ENCODE measurements at regions not wholly inside any gene's neighbourhood (a gene's known extent, or its start where the extent isn't known, plus 50 kb on each side); places are given as distances from the start of the nearest gene placed in this dataset.

GRCh38 chr1:94725566-94725965 is 94.6 kb upstream of the SLC44A3 start:
- TF ChIP-seq CTCF (IDR thresholded peaks at IDR 0.05): no peak
- 87 to 96% (median 93%) methylated on average over 3 of the region's 3 CpGs for WGBS, 3 donors
- DNase-seq: no peak
- no peak overlapping the region for H3K27ac ChIP-seq
- no peak for ATAC-seq
- no peaks in the 10 kb centered on the region for H3K27me3 ChIP-seq (ENCODE audit: insufficient read depth in 3 of 3, low read length in 2 of 3)
- H3K36me3 ChIP-seq (ENCODE audit: insufficient read depth in 1 of 2, low read depth in 1 of 2): no peaks in the 10 kb centered on the region
- H3K9me3 ChIP-seq: no peaks in the 10 kb centered on the region
- intact Hi-C loops (cut with DNase I): no loop called here
- no peaks in the 10 kb centered on the region for H3K4me1 ChIP-seq
- no peak overlapping the region for H3K4me3 ChIP-seq

- intact Hi-C loops (cut with DNase I): no loop called here
- no peaks in the 10 kb centered on the region for H3K9me3 ChIP-seq
- H3K27me3 ChIP-seq (ENCODE audit: insufficient read depth in 3 of 3, low read length in 2 of 3): no peaks in the 10 kb centered on the region
- no peaks in the 10 kb centered on the region for H3K4me1 ChIP-seq
- no peaks in the 10 kb centered on the region for H3K36me3 ChIP-seq (ENCODE audit: insufficient read depth in 1 of 2, low read depth in 1 of 2)
- TF ChIP-seq CTCF (IDR thresholded peaks at IDR 0.05): no peak
- H3K27ac ChIP-seq: no peak overlapping the region
- WGBS, 3 donors: 77 to 91% (median 79%) methylated on average over 6 of the region's 6 CpGs
- no peak for ATAC-seq
- H3K4me3 ChIP-seq: no peak overlapping the region
- no peak for DNase-seq
Observed at GRCh38 chr1:94723894-94724293, 96.3 kb upstream of the SLC44A3 start.

GRCh38 chr1:94723463-94723862 is 96.7 kb upstream of the SLC44A3 start:
- intact Hi-C loops (cut with DNase I): no loop called here

GRCh38 chr1:94722181-94722580 is 98.0 kb upstream of the SLC44A3 start:
- no peaks in the 10 kb centered on the region for H3K9me3 ChIP-seq
- no peaks in the 10 kb centered on the region for H3K4me1 ChIP-seq
- no peaks in the 10 kb centered on the region for H3K36me3 ChIP-seq (ENCODE audit: insufficient read depth in 1 of 2, low read depth in 1 of 2)
- DNase-seq (no peak), ATAC-seq (no peak)
- TF ChIP-seq CTCF (IDR thresholded peaks at IDR 0.05): no peak
- H3K27me3 ChIP-seq (ENCODE audit: insufficient read depth in 3 of 3, low read length in 2 of 3): no peaks in the 10 kb centered on the region
- intact Hi-C loops (cut with DNase I): no loop called here
- no peak overlapping the region for H3K27ac ChIP-seq
- no peak overlapping the region for H3K4me3 ChIP-seq
- 78 to 89% (median 86%) methylated on average over 4 of the region's 4 CpGs for WGBS, 3 donors

More at GRCh38 chr1:94723463-94723862, 96.7 kb upstream of the SLC44A3 start:
- Histone ChIP-seq H3K27me3 (ENCODE audit: insufficient read depth in 3 of 3, low read length in 2 of 3) (no peaks in the 10 kb centered on the region), H3K4me3 (no peak overlapping the region), H3K4me1 (no peaks in the 10 kb centered on the region), H3K36me3 (ENCODE audit: insufficient read depth in 1 of 2, low read depth in 1 of 2) (no peaks in the 10 kb centered on the region), H3K27ac (no peak overlapping the region), H3K9me3 (no peaks in the 10 kb centered on the region)
- WGBS, 3 donors: 63 to 83% (median 68%) methylated on average over 6 of the region's 6 CpGs
- ATAC-seq (no peak), DNase-seq (no peak)
- TF ChIP-seq CTCF (IDR thresholded peaks at IDR 0.05): no peak

GRCh38 chr1:94721240-94721639 is 98.9 kb upstream of the SLC44A3 start:
- ATAC-seq: no peak

More at GRCh38 chr1:94721240-94721639, 98.9 kb upstream of the SLC44A3 start:
- H3K27ac ChIP-seq: no peak overlapping the region
- no peaks in the 10 kb centered on the region for H3K27me3 ChIP-seq (ENCODE audit: insufficient read depth in 3 of 3, low read length in 2 of 3)
- no peaks in the 10 kb centered on the region for H3K9me3 ChIP-seq
- DNase-seq: no peak
- TF ChIP-seq CTCF (IDR thresholded peaks at IDR 0.05): no peak
- no peaks in the 10 kb centered on the region for H3K4me1 ChIP-seq
- H3K36me3 ChIP-seq (ENCODE audit: insufficient read depth in 1 of 2, low read depth in 1 of 2): no peaks in the 10 kb centered on the region
- H3K4me3 ChIP-seq: no peak overlapping the region
- intact Hi-C loops (cut with DNase I): no loop called here
- WGBS, 3 donors: 80 to 85% (median 81%) methylated on average over 7 of the region's 7 CpGs

Measured in psoas muscle (tissue), 7 donors.